ENCODE measurements at regions not wholly inside any gene's neighbourhood (a gene's known extent, or its start where the extent isn't known, plus 50 kb on each side); places are given as distances from the start of the nearest gene placed in this dataset.

- intact Hi-C loops (cut with DNase I), result no loop called here
- H3K36me3 ChIP-seq, result no peaks in the 10 kb centered on the region
- no peaks in the 10 kb centered on the region for H3K9me3 ChIP-seq
- TF ChIP-seq CTCF (IDR thresholded peaks at IDR 0.05) (no peak), POLR2A (IDR thresholded peaks at IDR 0.05) (no peak), POLR2AphosphoS5 (IDR thresholded peaks at IDR 0.05; ENCODE audit: insufficient read depth in 1 of 2, low read depth in 1 of 2) (no peak)
- H3K27me3 ChIP-seq, result no peaks in the 10 kb centered on the region
- H3K4me1 ChIP-seq, result no peaks in the 10 kb centered on the region
- no peak for DNase-seq (ENCODE audit: extremely low spot score in 2 of 2)
- H3K4me3 ChIP-seq, result no peak overlapping the region
- no peak overlapping the region for H3K27ac ChIP-seq
Observed at GRCh38 chr16:80889779-80890359, 85.5 kb upstream of the CDYL2 start.

GRCh38 chr16:80887062-80887461 lies 82.7 kb upstream of the CDYL2 start:
- no peak for TF ChIP-seq POLR2AphosphoS5 (IDR thresholded peaks at IDR 0.05; ENCODE audit: insufficient read depth in 1 of 2, low read depth in 1 of 2)
- Histone ChIP-seq H3K4me3 (no peak overlapping the region), H3K4me1 (no peaks in the 10 kb centered on the region), H3K27me3 (no peaks in the 10 kb centered on the region), H3K36me3 (no peaks in the 10 kb centered on the region), H3K27ac (no peak overlapping the region), H3K9me3 (no peaks in the 10 kb centered on the region)
- DNase-seq (ENCODE audit: extremely low spot score in 2 of 2), result no peak
- intact Hi-C loops (cut with DNase I), result no loop called here

- H3K36me3 ChIP-seq, result no peaks in the 10 kb centered on the region
- H3K27ac ChIP-seq, result no peak overlapping the region
- H3K4me1 ChIP-seq, result no peaks in the 10 kb centered on the region
- intact Hi-C loops (cut with DNase I), result no loop called here
- no peak for TF ChIP-seq CTCF (IDR thresholded peaks at IDR 0.05)
- H3K4me3 ChIP-seq, result no peak overlapping the region
- no peaks in the 10 kb centered on the region for H3K9me3 ChIP-seq
- no peak for DNase-seq (ENCODE audit: extremely low spot score in 2 of 2)
- H3K27me3 ChIP-seq, result no peaks in the 10 kb centered on the region
Observed at GRCh38 chr16:80883816-80884215, 79.4 kb upstream of the CDYL2 start.

GRCh38 chr16:80883159-80883642 lies 78.8 kb upstream of the CDYL2 start:
- intact Hi-C loops (cut with DNase I), result no loop called here
- Histone ChIP-seq H3K27me3 (no peaks in the 10 kb centered on the region), H3K36me3 (no peaks in the 10 kb centered on the region), H3K27ac (no peak overlapping the region), H3K4me1 (no peaks in the 10 kb centered on the region), H3K9me3 (no peaks in the 10 kb centered on the region), H3K4me3 (no peak overlapping the region)
- DNase-seq (ENCODE audit: extremely low spot score in 2 of 2), result no peak
- TF ChIP-seq POLR2AphosphoS5 (IDR thresholded peaks at IDR 0.05; ENCODE audit: insufficient read depth in 1 of 2, low read depth in 1 of 2) (no peak), POLR2A (IDR thresholded peaks at IDR 0.05) (no peak), CTCF (IDR thresholded peaks at IDR 0.05) (no peak)

GRCh38 chr16:80875616-80876015 lies 71.2 kb upstream of the CDYL2 start:
- Histone ChIP-seq H3K36me3 (no peaks in the 10 kb centered on the region), H3K27me3 (no peaks in the 10 kb centered on the region), H3K4me3 (no peak overlapping the region), H3K27ac (no peak overlapping the region), H3K4me1 (no peaks in the 10 kb centered on the region), H3K9me3 (no peaks in the 10 kb centered on the region)
- no peak for TF ChIP-seq POLR2AphosphoS5 (IDR thresholded peaks at IDR 0.05; ENCODE audit: insufficient read depth in 1 of 2, low read depth in 1 of 2)
- TF ChIP-seq CTCF (IDR thresholded peaks at IDR 0.05), result no peak
- no peak for TF ChIP-seq POLR2A (IDR thresholded peaks at IDR 0.05)
- no peak for DNase-seq (ENCODE audit: extremely low spot score in 2 of 2)
- intact Hi-C loops (cut with DNase I), result no loop called here
